NCI-H510A (cell line): ENCODE measurements at regions not wholly inside any gene's neighbourhood (a gene's known extent, or its start where the extent isn't known, plus 50 kb on each side); places are given as distances from the start of the nearest gene placed in this dataset.

Experiments used
- DNase-seq: peaks from one replicate; lab custom pipeline; 2025; lab: John Stamatoyannopoulos, UW

DNA sequence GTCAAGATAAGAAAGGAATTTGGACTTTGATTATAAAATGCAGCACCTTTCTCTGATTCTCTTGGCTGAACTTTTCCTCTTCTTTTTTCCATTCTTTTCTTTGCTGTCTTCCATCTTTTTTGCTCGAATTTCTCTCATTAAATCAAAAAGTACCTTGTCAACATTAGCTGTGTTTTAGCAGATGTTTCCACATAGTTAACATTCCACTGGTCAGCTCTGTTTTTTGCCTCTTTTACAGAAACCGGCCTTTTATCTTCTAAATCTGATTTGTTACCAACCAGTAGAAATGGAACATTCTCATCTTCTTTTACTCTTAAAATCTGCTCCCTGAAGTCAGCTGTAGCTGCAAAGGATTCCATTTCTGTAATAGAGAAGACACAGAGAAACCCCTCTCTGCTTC lies 71.1 kb upstream of the SYT1 start:
- no peak for DNase-seq

- DNase-seq = no peak
Measured at GRCh38 chr12:78793982-78794381, 70.6 kb upstream of the SYT1 start.

GRCh38 chr12:78795934-78796445 lies 68.6 kb upstream of the SYT1 start:
- DNase-seq = no peak

DNA sequence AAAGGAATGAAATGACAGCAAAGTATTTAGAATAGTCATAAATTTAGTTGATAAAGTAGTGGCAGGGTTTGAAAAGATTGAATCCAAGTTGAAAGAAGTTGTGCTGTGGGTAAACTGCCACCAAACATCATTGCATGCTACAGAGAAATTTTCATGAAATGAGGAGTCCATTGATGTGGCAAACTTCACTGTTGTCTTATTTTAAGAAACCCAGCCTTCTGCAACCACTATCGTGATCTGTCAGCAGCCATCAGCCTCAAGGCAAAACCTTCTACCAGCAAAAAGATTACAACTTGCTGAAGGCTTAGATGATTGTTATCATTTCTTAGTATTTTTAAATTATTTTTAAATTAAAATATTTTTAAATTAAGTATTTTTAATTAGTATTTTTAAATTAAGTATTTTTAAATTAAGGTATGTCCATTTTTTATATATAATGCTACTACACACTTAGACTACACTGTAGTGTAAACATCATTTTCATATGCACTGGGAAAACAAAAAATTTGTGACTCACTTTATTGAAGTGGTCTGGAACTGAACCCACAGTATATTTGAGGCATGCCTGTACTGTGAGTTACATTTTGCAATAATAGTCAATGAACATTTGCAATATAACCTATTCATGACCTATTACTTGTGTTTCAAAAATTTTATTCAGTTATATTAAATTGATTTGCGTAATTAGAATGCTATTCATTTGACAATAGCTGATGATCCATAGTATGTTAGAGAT lies 67.2 kb upstream of the SYT1 start:
- DNase-seq = no peak

DNA sequence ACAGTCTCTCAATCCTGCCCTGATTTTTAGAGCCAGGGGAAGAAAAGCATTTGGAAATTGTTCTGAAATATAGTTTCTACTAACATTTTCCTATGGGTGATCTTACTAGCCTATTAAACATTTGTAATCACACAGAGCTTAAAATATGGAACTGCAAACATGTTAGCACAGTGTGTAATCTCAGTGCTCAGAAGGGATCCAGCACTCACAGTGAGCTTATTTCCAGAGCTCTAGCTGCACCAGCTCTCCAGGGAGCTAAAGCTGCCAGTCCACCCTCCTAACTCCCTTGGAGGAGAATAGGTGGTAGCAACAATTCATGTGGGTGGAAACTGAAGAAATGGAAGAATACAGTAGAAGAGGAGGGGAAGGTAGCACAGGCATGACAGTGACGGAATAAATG lies 64.9 kb upstream of the SYT1 start:
- no peak for DNase-seq

- no peak for DNase-seq
Measured at GRCh38 chr12:78802593-78802992, 62.0 kb upstream of the SYT1 start.

DNA sequence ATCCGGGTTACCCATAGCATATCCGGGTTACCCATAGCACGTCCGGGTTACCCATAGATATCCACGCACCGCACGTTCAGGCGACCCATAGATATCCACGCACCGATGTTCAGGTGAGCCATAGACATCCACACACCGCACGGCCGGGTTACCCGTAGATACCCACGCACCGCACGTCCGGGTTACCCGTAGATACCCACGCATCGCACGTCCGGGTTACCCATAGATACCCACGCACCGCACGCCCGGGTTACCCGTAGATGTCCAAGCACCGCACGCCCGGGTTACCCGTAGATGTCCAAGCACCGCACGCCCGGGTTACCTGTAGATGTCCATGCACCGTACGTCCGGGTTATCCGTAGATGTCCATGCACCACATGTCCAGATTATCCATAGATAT lies 60.3 kb upstream of the SYT1 start:
- DNase-seq = no peak
